Endothelial cell of umbilical vein (primary cell): ENCODE measurements at regions not wholly inside any gene's neighbourhood (a gene's known extent, or its start where the extent isn't known, plus 50 kb on each side); places are given as distances from the start of the nearest gene placed in this dataset.
"Not testable (repeated sequence)": the region's sequence is repeated elsewhere in the genome, so short reads cannot be mapped to it uniquely, and the experiment has no call there.

Experiments used
- BruUV-seq: library from RNA; stranded (reverse); fragments of 400-500 nt; replicated peaks from 2 replicates; lab custom pipeline; 2021; lab: Mats Ljungman, UMichigan
- CTCF ChIA-PET: fragments of 300-600, 350-600 bp; sonication (Branson Sonifier 250); formaldehyde crosslinking; loops from one replicate; lab custom pipeline; 2021; ENCODE audit warnings: antibody characterized with exemption, inconsistent platforms; lab: Charles Lee
- POLR2A ChIA-PET: fragments of 300-600, 350-600 bp; sonication (Branson Sonifier 250); formaldehyde crosslinking; loops from one replicate; lab custom pipeline; 2021; ENCODE audit warnings: antibody characterized with exemption, inconsistent platforms; lab: Charles Lee
- DNase-seq: peaks from one replicate; pipeline ENCODE4 v3.0.0-alpha.2; 2011; ENCODE audit warnings: low read depth, low spot score
- FAIRE-seq: peaks from 2 replicates; lab custom pipeline; 2011; peaks lifted over from hg19 to GRCh38; lab: Jason Lieb, UNC
- H2AFZ ChIP-seq: 2 replicates; pipeline ENCODE4 v1.6.0; 2012; ENCODE audit warnings: low read depth, low read length, control low read depth, inconsistent platforms
- H3K27ac ChIP-seq: 2 replicates; pipeline ENCODE4 v1.5.1; 2011; ENCODE audit warnings: low read depth, mild to moderate bottlenecking, control low read depth, low read length, moderate library complexity; ENCODE audit not compliant: insufficient read depth
- H3K27me3 ChIP-seq, 2 experiments: 2 replicates each; pipeline versions ENCODE4 v1.6.0 to v1.6.1; 2011; ENCODE audit warnings: low read length in 2 of 2, mixed read lengths in 1 of 2; ENCODE audit not compliant: control insufficient read depth in 2 of 2, insufficient read depth in 2 of 2
- H3K36me3 ChIP-seq, 2 experiments: 2 replicates in 1 of 2; 3 replicates in 1 of 2; pipeline ENCODE4 v1.5.1; 2011; ENCODE audit warnings: low read length in 2 of 2, mild to moderate bottlenecking in 1 of 2, moderate library complexity in 1 of 2; ENCODE audit not compliant: control insufficient read depth in 2 of 2, insufficient read depth in 2 of 2; ENCODE audit errors: extremely low read depth in 1 of 2
- H3K4me1 ChIP-seq: 3 replicates; pipeline ENCODE4 v1.5.1; 2011; ENCODE audit warnings: mild to moderate bottlenecking, low read length; ENCODE audit not compliant: control insufficient read depth, insufficient read depth; ENCODE audit errors: extremely low read depth
- H3K4me2 ChIP-seq: 2 replicates; pipeline ENCODE4 v1.6.1; 2011; ENCODE audit warnings: low read length, control low read depth, mixed read lengths; ENCODE audit not compliant: insufficient read depth
- H3K4me3 ChIP-seq, 3 experiments: fragments of 200-600 bp in 1 of 3; sonication (generic), shearing (Covaris generic) in 1 of 3; replicated peaks in 1 of 3; 2 replicates each; pipeline ENCODE4 v1.5.1; 2011 to 2016; ENCODE audit warnings: control low read depth in 3 of 3, low read length in 3 of 3, mild to moderate bottlenecking in 2 of 3, inconsistent platforms in 1 of 3, low read depth in 1 of 3, moderate library complexity in 1 of 3; ENCODE audit not compliant: insufficient read depth in 1 of 3
- H3K79me2 ChIP-seq: 2 replicates; pipeline ENCODE4 v1.6.0; 2012; ENCODE audit warnings: low read length, inconsistent platforms; ENCODE audit not compliant: control insufficient read depth, insufficient read depth
- H3K9ac ChIP-seq: replicated peaks from 2 replicates; pipeline ENCODE3; 2011; ENCODE audit warnings: low read length, control low read depth; ENCODE audit not compliant: insufficient read depth; ENCODE audit errors: extremely low read depth
- H3K9me1 ChIP-seq: replicated peaks from 3 replicates; pipeline ENCODE4 v1.6.0; 2011; ENCODE audit warnings: mild to moderate bottlenecking, low read length; ENCODE audit not compliant: control insufficient read depth, insufficient read depth; ENCODE audit errors: extremely low read depth
- H3K9me3 ChIP-seq: replicated peaks from 2 replicates; pipeline ENCODE4 v1.5.1; 2012; ENCODE audit warnings: low read length, inconsistent platforms; ENCODE audit not compliant: control insufficient read depth, insufficient read depth
- H4K20me1 ChIP-seq: replicated peaks from 2 replicates; pipeline ENCODE3; 2011; ENCODE audit warnings: mild to moderate bottlenecking, low read length; ENCODE audit not compliant: control insufficient read depth, insufficient read depth; ENCODE audit errors: extremely low read depth
- CTCF ChIP-seq, 2 donors: IDR thresholded peaks; 1 replicate in 1 of 2; 2 replicates in 1 of 2; pipeline ENCODE4 v1.5.1; 2011; ENCODE audit warnings: low read length in 2 of 2, mild to moderate bottlenecking in 2 of 2, moderate library complexity in 2 of 2, control low read depth in 1 of 2, inconsistent platforms in 1 of 2, low read depth in 1 of 2; ENCODE audit not compliant: insufficient read depth in 1 of 2; ENCODE audit errors: extremely low read depth in 1 of 2
- EZH2 ChIP-seq: IDR thresholded peaks from 2 replicates; pipeline ENCODE4 v1.6.1; 2012; ENCODE audit warnings: borderline replicate concordance, low read depth, mild to moderate bottlenecking, moderate library complexity, low read length, inconsistent platforms; ENCODE audit not compliant: severe bottlenecking
- FOS ChIP-seq: IDR thresholded peaks from 2 replicates; pipeline ENCODE4 v1.6.1; 2011; ENCODE audit warnings: mild to moderate bottlenecking, low read length, moderate library complexity, borderline replicate concordance; ENCODE audit not compliant: insufficient read depth
- GATA2 ChIP-seq: IDR thresholded peaks from 2 replicates; pipeline ENCODE4 v1.7.0; 2011; ENCODE audit warnings: low read depth, mild to moderate bottlenecking, moderate library complexity, mixed read lengths, low read length; ENCODE audit not compliant: insufficient read length, insufficient read depth
- JUN ChIP-seq: IDR thresholded peaks from 2 replicates; pipeline ENCODE4 v1.6.1; 2011; ENCODE audit warnings: borderline replicate concordance, low read depth; ENCODE audit not compliant: insufficient read length, insufficient read depth
- MAX ChIP-seq: IDR thresholded peaks from 2 replicates; pipeline ENCODE4 v1.6.1; 2011; ENCODE audit not compliant: insufficient read depth, insufficient read length
- MYC ChIP-seq: IDR thresholded peaks from one replicate; pipeline ENCODE4 v1.6.1; 2011; ENCODE audit warnings: mild to moderate bottlenecking, low read depth, low read length
- POLR2A ChIP-seq: IDR thresholded peaks from 2 replicates; pipeline ENCODE4 v1.6.1; 2012; ENCODE audit warnings: low read depth, mild to moderate bottlenecking, control low read depth, low read length
- POLR2AphosphoS5 ChIP-seq: IDR thresholded peaks from 2 replicates; pipeline ENCODE4 v1.6.1; 2012; ENCODE audit warnings: low read depth, mild to moderate bottlenecking, control low read depth, low read length, moderate library complexity; ENCODE audit not compliant: insufficient read depth
- dilution Hi-C: fragments of 300-500 bp; cut with MboI; formaldehyde crosslinking; loops from one replicate; pipeline ENCODE4 v1.15.0; 2019; ENCODE audit warnings: low sequenced_read_pairs; ENCODE audit not compliant: extremely low pct_ligation_motif_present
- intact Hi-C: fragments of 100-400 bp; cut with micrococcal nuclease; formaldehyde crosslinking; loops from one replicate; pipeline ENCODE4 v1.10.0; 2022

DNA sequence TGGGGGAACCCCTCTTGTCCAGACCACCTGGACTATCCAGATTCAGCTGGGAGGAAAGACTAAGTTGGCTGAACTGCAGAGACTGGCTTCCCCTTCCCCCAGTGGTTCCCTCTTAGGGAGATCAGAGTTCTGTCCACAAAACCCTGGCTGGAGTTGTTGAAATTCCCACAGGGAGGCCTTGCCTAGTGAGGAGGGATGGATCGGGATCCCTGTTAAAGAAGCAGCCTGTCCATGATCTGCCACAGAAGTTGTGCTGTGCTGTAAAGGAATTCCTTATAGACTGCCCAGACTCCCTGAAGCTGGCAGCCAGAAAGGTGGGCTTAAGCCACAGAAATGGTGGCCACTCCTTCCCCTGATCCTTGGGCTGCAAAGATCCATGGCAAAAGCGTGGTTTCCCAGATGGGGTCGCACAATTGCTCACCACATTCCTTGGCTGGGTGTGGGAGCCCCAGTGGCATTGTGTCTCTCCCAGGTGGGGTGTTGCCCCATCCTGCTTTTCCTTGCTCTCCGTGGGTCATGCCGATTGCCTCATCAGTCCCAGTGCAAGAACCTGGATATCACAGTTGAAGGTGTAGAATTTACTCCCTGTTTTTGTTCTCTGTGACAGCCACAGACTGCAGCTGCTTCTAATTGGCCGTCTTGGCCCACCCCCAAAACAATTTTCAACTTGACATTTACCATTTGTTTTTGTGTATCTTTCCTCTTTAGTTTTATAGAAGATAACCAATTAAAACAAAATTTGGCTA, 342.4 kb downstream of the FGF10 start:
- H3K4me3 ChIP-seq: no peak overlapping the region
- BruUV-seq: no TSS peak
- no peak for FAIRE-seq
- intact Hi-C loops (no loop called here), dilution Hi-C loops (no loop called here)
- H3K9me1 ChIP-seq: no peaks in the 10 kb centered on the region
- no peak for DNase-seq
- H3K4me1 ChIP-seq: no peaks in the 10 kb centered on the region
- H3K36me3 ChIP-seq: no peaks in the 10 kb centered on the region
- H3K9ac ChIP-seq: no peak overlapping the region
- no peak overlapping the region for H3K27ac ChIP-seq
- CTCF ChIA-PET: no interaction called here
- no peaks in the 10 kb centered on the region for H3K27me3 ChIP-seq
- H2AFZ ChIP-seq: no peak overlapping the region
- TF ChIP-seq JUN (no peak), POLR2A (no peak), CTCF (IDR thresholded peaks at IDR 0.05; ENCODE audit: extremely low read depth in 1 of 2, insufficient read depth in 1 of 2, low read depth in 1 of 2, low read length in 2 of 2) (no peak), POLR2AphosphoS5 (no peak), EZH2 (no peak), MYC (no peak), GATA2 (no peak), FOS (no peak), MAX (no peak)
- H3K9me3 ChIP-seq: no peaks in the 10 kb centered on the region
- no peaks in the 10 kb centered on the region for H3K79me2 ChIP-seq
- POLR2A ChIA-PET: no interaction called here
- no peak overlapping the region for H3K4me2 ChIP-seq
- H4K20me1 ChIP-seq: no peaks in the 10 kb centered on the region

DNA sequence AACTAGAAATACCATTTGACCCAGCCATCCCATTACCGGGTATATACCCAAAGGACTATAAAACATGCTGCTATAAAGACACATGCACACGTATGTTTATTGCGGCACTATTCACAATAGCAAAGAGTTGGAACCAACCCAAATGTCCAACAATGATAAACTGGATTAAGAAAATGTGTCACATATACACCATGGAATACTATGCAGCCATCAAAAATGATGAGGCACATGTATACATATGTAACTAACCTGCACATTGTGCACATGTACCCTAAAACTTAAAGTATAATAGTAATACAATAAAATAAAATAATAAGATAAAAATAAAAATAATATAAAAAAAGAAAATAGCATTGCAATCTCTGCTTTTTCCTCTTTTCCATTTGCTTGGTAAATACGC, 344.7 kb downstream of the FGF10 start:
- H3K9me1 ChIP-seq, dilution Hi-C loops, intact Hi-C loops, H3K27ac ChIP-seq, H3K36me3 ChIP-seq, BruUV-seq, CTCF ChIA-PET, H3K79me2 ChIP-seq, FAIRE-seq, H3K4me3 ChIP-seq, H3K9me3 ChIP-seq, H3K4me2 ChIP-seq, H3K4me1 ChIP-seq, POLR2A ChIA-PET, H2AFZ ChIP-seq, H4K20me1 ChIP-seq, H3K9ac ChIP-seq, H3K27me3 ChIP-seq, DNase-seq: not testable (repeated sequence)
